Right lobe of liver (tissue), 4 donors: ENCODE measurements at regions not wholly inside any gene's neighbourhood (a gene's known extent, or its start where the extent isn't known, plus 50 kb on each side); places are given as distances from the start of the nearest gene placed in this dataset.

Experiments used
- CTCF ChIP-seq, 4 donors: fragments of 200-600 bp in 3 of 4; fragments of 450-650 bp in 1 of 4; IDR thresholded peaks; one replicate each; pipeline versions ENCODE4 v1.5.1 to v1.8.0; 2016 to 2022; ENCODE audit warnings: antibody characterized with exemption in 4 of 4, mild to moderate bottlenecking in 2 of 4
- POLR2A ChIP-seq: fragments of 450-650 bp; IDR thresholded peaks from one replicate; pipeline ENCODE4 v1.6.1; 2017; ENCODE audit warnings: antibody characterized with exemption, mild to moderate bottlenecking
- donor health status: DM: no; HTN: no; CAD: no.
- donor health status: DM: no; HTN: no; CAD: no.
- donor health status: DM: no; HTN: yes; CAD: no.

GRCh38 chr15:69513450-69513960 is 60.9 kb downstream of the RPLP1 start:
- TF ChIP-seq CTCF (IDR thresholded peaks at IDR 0.05), result no peak
- no peak for TF ChIP-seq POLR2A
